Posterior cingulate gyrus (tissue), 11 donors: ENCODE measurements at regions not wholly inside any gene's neighbourhood (a gene's known extent, or its start where the extent isn't known, plus 50 kb on each side); places are given as distances from the start of the nearest gene placed in this dataset.

Experiments
- DNase-seq, 10 donors: peaks; one replicate each; pipeline versions ENCODE4 v3.0.0 to v3.0.0-alpha.2; 2020 to 2021; ENCODE audit warnings: mixed read lengths in 3 of 10
- intact Hi-C: fragments of 100-400 bp; cut with DNase I; formaldehyde crosslinking; loops from one replicate; pipeline ENCODE4 v1.15.1; 2023

DNA sequence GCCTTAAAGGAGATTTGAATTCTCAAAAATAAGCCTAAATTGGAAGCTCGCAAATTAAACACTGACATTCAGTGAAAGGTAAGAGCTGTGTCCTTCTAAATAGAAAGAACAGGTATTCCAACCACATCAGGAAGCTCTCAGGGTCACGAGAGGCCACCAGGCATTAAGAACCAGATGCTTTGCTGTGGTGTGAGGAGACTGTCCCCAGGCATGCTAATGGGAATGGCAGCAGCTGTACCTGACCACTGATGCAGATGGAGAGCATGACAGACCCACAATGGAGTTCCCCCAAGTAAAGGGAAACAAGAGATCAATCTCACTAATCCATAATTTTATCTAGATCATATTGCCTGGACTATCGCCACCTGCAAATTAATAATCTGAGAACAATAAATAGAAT lies 658.9 kb upstream of the NOX3 start:
- intact Hi-C loops: no loop called here
- DNase-seq: no peak

DNA sequence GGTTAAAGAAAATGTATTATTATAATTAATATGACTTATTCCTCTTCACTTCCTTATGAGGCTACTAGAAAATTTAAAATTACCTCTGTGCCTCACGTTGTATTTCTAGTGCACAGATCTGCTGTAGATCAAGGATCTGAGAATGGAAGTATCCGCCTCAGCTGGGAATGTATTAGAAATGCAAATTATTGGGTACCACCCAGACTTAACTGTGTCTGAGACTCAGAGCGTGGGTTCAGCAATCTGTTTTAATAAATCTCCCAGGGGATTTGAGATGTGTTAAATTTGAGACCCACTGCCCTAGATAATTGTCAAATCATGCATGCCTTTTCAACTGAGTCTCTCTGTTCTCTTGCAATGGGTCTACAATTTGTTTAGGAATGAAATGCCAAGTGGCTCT lies 658.0 kb upstream of the NOX3 start:
- intact Hi-C loops: no loop called here
- no peak for DNase-seq

DNA sequence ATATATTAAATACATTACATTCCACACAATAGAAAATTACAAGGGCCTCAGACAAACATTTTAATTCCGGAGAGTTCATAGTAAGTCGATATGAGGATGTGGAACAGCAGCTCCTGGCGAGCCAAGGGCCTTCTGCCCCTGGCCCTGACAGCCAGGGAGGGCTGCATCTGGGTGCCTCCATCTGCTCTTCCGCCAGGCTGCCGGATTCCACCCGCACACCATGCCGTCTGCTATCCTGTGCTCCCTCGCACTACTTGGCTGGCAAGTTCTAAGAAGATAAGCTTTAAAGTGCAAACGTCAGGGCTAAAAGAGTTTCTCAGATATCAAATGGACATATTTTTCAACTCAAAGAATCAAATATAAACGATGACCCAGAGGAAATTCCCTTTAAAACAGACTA lies 656.3 kb upstream of the NOX3 start:
- intact Hi-C loops: no loop called here
- DNase-seq: no peak

DNA sequence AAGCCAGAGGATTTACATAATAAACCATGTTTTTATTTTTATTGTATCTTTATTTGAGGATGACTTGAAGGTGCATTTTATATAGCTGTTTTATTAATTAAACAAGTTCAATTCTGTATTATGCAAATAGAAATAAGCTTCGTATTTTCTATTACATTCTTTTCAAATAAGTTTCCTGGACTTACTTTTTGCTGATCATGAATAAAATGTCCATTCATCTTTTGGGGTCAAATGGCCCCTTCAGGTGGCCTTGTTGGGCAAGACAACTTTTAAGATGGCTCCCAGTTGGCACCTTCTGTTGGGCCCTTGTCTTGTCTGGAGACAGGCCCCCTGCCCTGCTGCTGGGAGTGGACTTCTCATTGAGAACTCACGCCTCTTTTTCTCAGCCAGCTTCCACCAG lies 654.6 kb upstream of the NOX3 start:
- intact Hi-C loops: no loop called here
- no peak for DNase-seq

DNA sequence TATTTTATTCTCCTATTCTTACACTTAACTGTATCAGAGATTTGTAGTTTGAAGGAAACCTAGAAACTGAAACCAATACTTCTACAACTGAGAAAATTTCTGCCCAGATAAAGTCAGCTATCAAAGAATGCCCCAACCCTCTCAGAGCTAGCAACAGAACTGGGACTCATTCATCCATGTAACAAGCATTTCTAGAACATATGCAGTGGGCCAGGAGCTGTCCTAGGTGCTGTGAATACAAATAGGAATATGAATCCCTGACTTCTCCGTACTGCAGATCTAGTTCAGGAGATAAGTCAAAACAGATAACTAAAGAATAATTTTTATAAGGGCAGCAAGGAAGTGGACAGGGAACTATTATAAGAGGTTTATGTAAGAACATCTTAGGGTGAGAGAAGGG lies 654.1 kb upstream of the NOX3 start:
- no peak for DNase-seq
- intact Hi-C loops: no loop called here

DNA sequence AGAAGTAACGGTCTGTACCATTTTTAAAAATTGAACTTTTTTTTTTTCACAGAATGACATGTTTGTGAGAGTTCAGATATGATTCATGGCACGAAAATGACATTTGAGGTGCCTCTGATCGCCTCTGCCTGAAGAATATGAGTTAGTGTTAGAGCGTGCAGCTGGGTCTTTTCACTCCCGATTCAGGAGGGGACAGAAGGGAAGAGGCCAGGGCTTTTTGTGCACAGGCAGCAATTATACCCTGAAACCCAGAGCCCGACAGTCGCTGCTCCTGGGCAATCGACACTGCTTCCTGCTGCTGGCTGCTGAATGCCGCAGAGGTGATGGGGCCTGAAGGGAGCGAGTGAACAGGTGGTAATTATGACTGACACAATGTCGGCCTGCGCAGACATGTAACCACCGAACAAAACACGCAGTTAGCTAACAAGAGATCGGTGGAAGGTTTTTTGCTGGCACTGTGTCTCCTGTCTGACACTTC lies 652.0 kb upstream of the NOX3 start:
- peak in 1 of 10 donors; percentile 6 for DNase-seq
- intact Hi-C loops: no loop called here

DNA sequence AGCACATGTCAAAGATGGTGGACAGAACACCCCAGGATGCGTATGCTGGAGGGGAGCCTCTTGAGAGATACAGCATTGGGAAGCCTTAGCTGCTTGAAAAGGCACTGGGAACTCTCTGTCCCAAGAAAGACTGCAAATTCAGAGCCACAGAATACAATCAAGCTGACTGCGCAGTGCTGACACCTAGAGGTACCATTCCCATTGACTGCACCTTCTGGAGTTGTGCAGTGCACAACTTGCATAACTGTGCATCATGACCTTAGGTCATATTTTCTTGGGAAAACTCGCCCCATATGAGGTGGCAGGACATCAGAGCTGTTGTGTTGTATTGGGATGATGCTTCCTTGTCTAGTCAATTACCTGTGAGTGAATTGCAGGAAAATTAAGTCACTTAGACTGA lies 646.5 kb upstream of the NOX3 start:
- no peak for DNase-seq
- intact Hi-C loops: no loop called here

DNA sequence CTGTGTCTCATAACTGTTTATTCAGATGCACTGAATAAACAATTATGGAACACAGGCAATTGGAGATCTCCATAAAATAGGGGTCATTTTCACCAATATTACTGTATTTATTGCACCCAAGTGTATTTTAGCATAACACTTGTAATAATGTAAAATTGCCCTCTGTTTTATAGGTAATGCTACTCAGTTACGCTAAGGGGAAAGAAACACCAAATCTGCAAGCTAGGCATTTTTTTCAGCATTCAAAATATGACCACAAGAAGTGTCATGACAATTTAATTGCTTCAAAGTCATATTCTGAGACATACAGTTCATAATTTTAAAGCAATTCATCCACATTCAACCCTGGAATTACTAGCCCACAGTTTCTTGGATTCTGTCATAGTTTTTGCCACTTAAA lies 643.2 kb upstream of the NOX3 start:
- intact Hi-C loops: no loop called here
- no peak for DNase-seq

DNA sequence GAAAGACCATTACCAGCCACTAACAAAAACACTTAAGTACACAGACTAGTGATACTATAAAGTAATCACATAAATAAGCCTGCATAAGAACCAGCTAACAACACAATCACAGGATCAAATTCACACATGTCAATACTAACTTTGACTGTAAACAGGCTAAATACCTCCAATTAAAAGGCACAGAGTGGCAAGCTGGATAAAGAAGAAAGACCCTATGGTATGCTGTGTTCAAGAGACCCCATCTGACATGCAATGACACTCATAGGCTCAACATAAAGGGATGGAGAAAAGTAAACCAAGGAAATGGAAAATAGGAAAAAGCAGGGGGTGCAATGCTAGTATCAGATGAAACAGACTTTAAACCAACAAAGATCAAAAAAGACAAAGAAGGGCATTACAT lies 631.8 kb upstream of the NOX3 start:
- DNase-seq: no peak
- intact Hi-C loops: no loop called here

DNA sequence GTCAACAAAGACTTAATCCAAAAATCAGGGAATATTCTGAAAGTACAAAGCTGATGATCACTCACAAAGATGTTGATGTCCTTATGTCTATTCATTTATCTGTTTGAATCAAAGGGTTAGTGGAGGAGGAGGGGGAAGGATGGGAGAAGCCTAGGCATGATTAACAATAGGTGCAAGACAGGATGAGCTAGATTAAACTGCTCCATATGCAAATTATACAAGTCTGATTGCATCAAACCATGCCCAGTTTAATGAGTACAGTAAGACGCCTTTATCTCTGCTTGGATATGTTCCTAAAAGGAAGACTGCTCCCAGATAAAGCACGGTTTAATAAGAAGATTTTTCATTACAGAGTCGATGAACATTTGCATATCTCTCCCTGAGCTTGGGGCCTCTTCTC lies 626.4 kb upstream of the NOX3 start:
- intact Hi-C loops: no loop called here
- no peak for DNase-seq

DNA sequence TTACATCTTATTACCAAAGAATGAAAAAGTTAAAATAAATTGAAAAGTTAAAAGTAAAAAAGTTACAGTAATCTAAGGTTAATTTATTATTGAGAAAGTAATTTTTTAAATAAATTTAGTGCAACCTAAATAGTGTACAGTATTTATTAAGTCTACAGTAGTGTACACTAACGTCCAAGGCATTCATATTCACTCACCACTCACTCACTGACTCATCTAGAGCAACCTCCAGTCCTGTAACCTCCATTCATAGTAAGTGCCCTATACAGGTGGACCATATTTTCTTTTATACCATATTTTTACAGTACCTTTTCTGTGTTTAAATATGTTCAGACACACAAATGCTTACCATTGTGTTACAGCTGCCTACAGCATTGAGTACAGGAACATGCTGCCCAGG lies 624.7 kb upstream of the NOX3 start:
- DNase-seq: no peak

DNA sequence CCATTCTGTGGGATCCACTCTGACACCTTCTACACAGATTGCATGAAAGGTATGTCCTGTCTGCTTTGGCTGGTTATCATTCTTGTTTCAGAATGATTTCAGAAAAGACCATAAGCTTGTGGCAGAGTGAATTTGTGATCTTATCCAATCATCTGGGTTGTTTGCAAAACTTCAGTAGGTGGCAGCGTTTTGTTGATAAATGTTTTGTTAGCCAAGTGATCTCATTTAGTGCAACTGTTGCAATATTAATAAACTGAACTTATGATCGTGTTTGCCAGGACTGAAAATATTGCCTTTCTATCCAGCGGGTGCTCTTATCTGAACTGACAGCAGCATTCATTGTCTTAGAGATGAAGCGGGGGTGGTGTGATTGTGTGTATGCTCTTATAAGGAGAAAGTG lies 613.2 kb upstream of the NOX3 start:
- DNase-seq: no peak
- intact Hi-C loops: no loop called here

More for the DNA sequence above, 624.7 kb upstream of the NOX3 start:
- intact Hi-C loops: no loop called here

DNA sequence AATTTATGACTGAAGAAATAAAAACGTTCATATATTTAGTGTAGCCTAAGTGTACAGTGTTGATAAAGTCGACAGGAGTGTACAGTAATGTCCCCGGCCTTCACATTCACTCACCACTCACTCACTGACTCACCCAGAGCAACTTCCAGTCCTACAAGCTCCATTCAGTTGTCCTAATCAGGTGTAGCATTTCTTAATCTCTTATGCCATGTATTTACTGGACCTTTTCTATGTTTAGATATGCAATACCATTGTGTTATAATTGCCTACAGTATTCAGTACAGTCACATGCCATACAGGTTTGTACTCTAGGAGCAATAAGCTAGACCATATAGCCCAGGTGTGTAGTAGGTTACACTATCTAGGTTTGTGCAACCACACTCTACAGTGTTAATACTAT lies 610.2 kb upstream of the NOX3 start:
- intact Hi-C loops: no loop called here
- no peak for DNase-seq

DNA sequence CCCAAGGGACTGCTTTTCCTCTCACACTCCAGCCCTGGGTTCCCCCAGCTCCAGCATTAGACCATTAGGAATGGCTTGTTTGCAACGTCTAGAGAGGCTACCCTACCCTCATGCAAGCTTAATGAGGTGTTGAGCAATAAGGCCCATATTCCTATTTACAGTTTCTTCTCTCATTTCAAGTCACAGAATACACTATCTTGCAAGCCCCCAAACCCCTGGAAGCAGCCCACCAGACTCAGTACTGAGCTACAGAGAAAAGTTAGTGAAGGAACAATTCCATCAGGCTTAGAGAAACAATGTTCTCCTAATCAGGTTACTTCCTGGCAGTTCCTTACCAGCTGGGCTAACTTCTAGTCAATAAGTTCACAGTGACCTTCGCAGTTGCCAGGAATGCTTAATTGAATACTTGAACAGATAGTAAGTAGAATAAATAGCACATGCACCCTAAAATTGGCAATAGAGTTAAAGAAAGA lies 606.5 kb upstream of the NOX3 start:
- intact Hi-C loops: no loop called here
- DNase-seq: no peak

DNA sequence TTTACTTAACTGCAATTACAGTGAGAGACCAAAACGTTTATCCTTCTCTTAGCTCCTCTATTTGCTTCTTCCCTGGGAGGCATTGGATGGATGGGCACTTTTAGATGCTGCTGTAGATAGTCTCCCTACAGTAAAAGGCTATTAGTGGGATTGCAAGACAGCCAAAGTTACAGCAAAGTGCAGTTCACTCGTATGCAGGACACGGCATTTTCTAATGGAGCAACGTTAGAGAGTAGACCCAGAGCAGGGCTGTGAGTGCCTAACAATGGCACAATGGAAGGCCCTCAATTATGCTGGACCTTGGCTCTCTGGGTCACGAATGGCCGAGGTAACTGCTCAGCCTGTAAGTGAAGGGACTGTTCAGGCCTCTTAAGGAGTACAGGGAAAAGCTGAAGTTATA lies 605.8 kb upstream of the NOX3 start:
- intact Hi-C loops: no loop called here
- DNase-seq: no peak

DNA sequence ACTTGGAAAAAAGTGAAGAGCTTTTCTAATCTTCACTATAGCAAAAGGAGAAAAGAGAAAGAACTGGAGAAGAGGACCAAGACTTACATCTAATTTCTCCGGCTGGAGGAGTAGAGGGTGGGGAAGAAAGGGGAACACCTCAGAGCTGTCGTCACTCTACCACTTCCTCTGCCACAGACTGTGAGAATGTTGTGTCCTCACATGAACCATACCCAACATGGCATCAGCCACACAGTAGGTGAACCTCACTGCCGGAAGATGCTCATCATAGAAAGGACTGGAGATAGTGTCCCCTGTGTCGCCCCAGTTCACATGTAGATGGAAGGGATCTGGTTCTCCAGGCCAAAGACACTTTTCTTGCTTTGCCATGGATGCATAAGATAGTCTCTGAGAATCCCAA lies 604.4 kb upstream of the NOX3 start:
- intact Hi-C loops: no loop called here
- DNase-seq: no peak

DNA sequence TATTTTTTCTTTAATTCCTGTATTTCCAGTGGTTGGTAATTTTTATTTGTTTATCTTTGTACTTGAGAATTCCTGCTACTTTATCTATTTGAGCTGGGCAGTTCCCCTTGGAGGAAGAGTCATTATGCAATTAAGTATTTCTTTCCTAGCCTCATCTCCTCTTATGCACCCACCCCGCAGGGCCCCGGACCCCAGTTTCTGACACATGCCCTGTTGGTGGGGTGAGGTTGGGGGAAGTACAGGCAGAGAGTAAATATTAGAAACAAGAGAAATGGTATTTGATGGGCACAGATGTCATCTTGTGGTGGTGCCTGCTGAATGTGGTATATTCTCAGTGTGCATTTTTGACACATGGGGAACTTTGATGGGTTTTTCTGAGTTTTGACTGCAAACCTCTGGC lies 602.7 kb upstream of the NOX3 start:
- no peak for DNase-seq
- intact Hi-C loops: no loop called here

DNA sequence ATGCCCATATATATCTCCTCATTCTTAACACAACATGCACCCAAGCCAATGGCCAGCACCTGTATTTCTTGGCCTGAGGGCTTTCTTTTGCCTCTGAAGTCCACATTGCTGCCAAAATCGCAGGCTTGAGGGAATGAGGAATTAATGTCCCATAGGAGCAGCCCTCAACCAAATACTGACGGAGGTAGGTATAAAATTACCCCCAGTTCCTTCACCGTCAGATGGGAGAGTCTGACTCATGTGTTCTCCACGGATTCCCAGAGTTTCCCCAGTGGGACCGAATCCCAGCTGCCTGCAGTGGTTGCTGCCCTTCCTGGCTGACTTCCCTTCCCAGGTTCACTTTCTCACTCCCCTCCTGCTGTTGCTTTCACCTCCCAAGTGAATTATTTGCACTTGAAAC lies 602.2 kb upstream of the NOX3 start:
- intact Hi-C loops: no loop called here
- no peak for DNase-seq

DNA sequence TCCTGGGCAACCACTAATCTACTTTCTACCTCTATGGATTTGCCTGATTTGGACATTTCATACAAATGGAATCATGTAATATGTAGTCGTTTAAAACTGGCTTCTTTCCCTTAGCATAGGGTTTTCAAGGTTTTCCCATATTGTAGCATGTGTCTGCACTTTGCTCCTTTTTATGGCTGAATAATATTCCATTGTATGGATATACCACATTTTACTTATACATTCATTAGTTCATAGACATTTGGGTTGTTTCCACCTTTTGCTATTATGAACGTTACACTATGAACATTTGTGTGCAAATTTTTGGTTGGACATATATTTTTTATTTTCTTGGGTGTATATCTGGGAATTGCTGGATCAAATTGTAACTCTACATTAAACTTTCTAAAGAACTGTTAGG lies 600.4 kb upstream of the NOX3 start:
- intact Hi-C loops: no loop called here
- DNase-seq: no peak

DNA sequence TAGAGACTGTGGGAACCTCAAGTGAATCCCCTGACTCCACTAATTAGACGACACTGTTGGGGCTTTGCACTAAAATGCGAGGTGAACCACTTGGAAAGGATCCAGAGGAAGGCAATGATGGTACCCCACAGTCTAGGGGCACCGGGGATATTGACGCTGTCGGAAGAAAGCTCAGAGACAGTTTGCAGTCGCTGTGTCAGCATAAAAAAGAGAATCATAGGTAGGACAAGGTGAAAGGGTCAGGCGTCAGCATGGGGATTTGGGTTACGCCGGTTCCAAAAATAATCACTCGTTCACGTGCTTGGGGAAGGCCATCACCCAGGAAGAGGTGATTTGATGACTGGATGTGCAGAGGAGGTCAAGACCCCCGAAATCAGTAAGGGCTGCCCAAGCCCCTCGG lies 598.0 kb upstream of the NOX3 start:
- DNase-seq: peak in 1 of 10 donors; percentile 38
- intact Hi-C loops: no loop called here

DNA sequence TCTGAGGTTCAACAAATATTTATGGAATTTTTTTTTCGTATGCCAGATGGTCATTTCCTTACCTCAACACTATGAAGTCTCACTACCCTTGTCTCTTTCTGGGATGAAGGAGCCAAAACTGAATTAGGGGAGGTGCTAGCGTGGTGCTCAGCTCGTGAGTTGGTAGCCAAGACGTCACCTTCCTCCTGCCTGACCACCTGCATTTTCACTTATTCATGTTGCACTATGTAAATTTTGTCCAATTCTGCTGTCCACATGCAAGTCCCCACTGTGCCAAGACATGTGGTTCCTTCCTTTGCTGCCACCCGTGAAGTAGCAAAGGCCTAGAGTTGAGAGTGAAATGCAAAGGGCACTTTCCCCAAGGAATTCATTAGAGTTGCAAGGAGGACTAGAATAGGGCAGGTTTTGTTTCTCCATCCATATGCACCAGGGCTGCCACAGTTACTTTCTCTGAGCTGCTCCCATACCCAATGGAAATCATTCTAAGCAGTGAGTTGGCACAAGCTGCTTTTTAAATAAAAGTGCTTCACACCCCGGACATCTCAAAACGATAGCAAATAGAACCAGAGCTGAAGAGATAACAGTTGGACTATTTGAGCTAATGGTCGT lies 591.3 kb upstream of the NOX3 start:
- no peak for DNase-seq
- intact Hi-C loops: no loop called here

DNA sequence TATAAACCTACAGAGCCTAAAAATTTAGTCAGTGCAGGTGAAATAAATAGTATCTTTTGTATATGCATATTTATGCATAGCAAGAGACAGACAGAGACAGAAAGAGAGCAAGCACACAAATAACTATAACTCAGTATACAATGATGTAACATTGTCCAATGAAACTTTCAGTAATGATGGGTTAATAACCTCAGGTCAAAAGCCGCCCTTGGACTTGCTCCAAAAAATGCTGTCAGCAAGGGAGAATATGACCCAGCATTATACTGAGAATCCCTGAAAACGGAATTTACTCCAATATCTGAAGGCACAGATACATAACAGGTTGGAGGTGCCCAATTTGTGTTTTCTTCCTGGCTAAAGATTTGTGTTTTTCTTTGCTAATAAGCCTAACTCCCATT lies 590.6 kb upstream of the NOX3 start:
- intact Hi-C loops: no loop called here
- DNase-seq: no peak
